Adrenal gland (tissue), 5 donors: ENCODE measurements at regions not wholly inside any gene's neighbourhood (a gene's known extent, or its start where the extent isn't known, plus 50 kb on each side); places are given as distances from the start of the nearest gene placed in this dataset.

Source experiments
- CTCF ChIP-seq, 6 experiments: fragments of 450-650 bp in 4 of 6; fragments of 200-600 bp in 2 of 6; sonication (generic) in 1 of 6; IDR thresholded peaks; 1 replicate in 5 of 6; 2 replicates in 1 of 6; pipeline versions ENCODE4 v1.5.1 to v1.8.0; 2016 to 2021; ENCODE audit warnings: antibody characterized with exemption in 6 of 6, mild to moderate bottlenecking in 2 of 6, moderate library complexity in 1 of 6
- POLR2A ChIP-seq, 2 donors: fragments of 450-650 bp; IDR thresholded peaks; one replicate each; pipeline ENCODE4 v1.6.1; 2017; ENCODE audit warnings: antibody characterized with exemption in 2 of 2, mild to moderate bottlenecking in 2 of 2, moderate library complexity in 1 of 2
- donor health status: DM: no; HTN: no; CAD: no.

DNA sequence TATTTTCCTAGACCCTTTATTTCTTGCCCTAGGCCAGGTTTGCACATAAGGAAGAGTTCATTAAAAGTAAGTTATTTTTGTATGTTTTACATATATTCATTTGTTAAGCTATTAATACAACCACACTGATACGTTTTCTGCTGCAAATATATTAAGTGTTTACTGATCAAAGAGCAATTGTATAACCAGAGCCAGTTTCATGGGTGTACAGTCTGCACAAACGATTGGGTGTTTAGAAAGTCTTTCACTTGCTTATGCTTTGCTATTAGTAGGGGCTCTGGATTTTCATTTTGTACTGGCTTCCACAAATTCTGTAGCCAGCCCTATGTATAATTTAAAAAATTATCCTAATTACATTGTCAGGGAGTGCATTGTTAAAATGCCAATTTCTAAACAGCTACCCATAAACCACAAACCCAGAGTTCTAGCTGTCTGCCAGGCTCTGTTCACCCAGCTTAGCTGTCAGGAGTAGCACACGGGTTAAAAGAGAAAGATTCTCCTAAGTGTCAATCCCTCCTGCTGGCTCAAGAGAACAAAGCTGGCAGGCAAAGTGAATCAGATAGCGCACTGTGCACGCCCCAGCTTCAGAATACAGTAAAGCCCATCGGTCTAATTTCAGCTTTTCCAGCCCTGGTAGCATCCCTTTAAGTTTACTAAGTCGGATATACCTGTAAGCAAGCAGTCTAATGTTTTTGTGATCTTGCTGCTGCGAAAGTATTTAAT lies 151.0 kb upstream of the LMO3 start:
- TF ChIP-seq POLR2A (IDR thresholded peaks at IDR 0.05) (no peak), CTCF (IDR thresholded peaks at IDR 0.05) (no peak)
